HG03103 (cell line): ENCODE measurements at regions not wholly inside any gene's neighbourhood (a gene's known extent, or its start where the extent isn't known, plus 50 kb on each side); places are given as distances from the start of the nearest gene placed in this dataset.
"Not testable (repeated sequence)": the region's sequence is repeated elsewhere in the genome, so short reads cannot be mapped to it uniquely, and the experiment has no call there.

ENCODE experiments used
- ATAC-seq: cut with Tn5 transposase; IDR thresholded peaks from one replicate; pipeline ENCODE4 v1.9.1; 2021; ENCODE audit warnings: low read depth; ENCODE audit not compliant: unreplicated experiment

- ATAC-seq, result no peak
These were observed 112.0 kb upstream of the SMURF2 start for GRCh38 chr17:64773836-64774761.

GRCh38 chr17:64773386-64773835 is 111.3 kb upstream of the SMURF2 start:
- no peak for ATAC-seq

- ATAC-seq, result no peak
These were observed 110.8 kb upstream of the SMURF2 start for GRCh38 chr17:64772845-64773299.

- no peak for ATAC-seq
These were observed 110.1 kb upstream of the SMURF2 start for GRCh38 chr17:64771980-64772844.

GRCh38 chr17:64769712-64770111 is 107.6 kb upstream of the SMURF2 start:
- no peak for ATAC-seq

- no peak for ATAC-seq
These were observed 105.3 kb upstream of the SMURF2 start for GRCh38 chr17:64767269-64767997.

- ATAC-seq, result no peak
These were observed 103.2 kb upstream of the SMURF2 start for GRCh38 chr17:64765191-64765889.

GRCh38 chr17:64750891-64751677 is 89.0 kb upstream of the SMURF2 start:
- no peak for ATAC-seq

- ATAC-seq, result no peak
These were observed 88.4 kb upstream of the SMURF2 start for GRCh38 chr17:64750478-64750877.

- ATAC-seq, result no peak
These were observed 87.2 kb upstream of the SMURF2 start for GRCh38 chr17:64749306-64749705.

GRCh38 chr17:64747938-64748540 is 85.9 kb upstream of the SMURF2 start:
- no peak for ATAC-seq

GRCh38 chr17:64742326-64742725 is 80.2 kb upstream of the SMURF2 start:
- ATAC-seq, result no peak

- not testable (repeated sequence) for ATAC-seq
These were observed 79.8 kb upstream of the SMURF2 start for GRCh38 chr17:64741916-64742315.

GRCh38 chr17:64741038-64741641 is 79.0 kb upstream of the SMURF2 start:
- no peak for ATAC-seq

GRCh38 chr17:64739316-64740058 is 77.4 kb upstream of the SMURF2 start:
- ATAC-seq, result no peak

GRCh38 chr17:64736804-64737492 is 74.8 kb upstream of the SMURF2 start:
- no peak for ATAC-seq

- no peak for ATAC-seq
These were observed 70.4 kb upstream of the SMURF2 start for GRCh38 chr17:64732336-64733006.
